HCT116 (cell line): ENCODE measurements at regions not wholly inside any gene's neighbourhood (a gene's known extent, or its start where the extent isn't known, plus 50 kb on each side); places are given as distances from the start of the nearest gene placed in this dataset.

ENCODE experiments used
- ATAC-seq: fragments of 200-7000 bp; cut with Tn5 transposase; 2 replicates; pipeline ENCODE4 v1.9.1; 2020; ENCODE audit warnings: mild to moderate bottlenecking, moderate library complexity
- BruUV-seq: library from RNA; stranded (reverse); fragments of 400-500 nt; replicated peaks from 2 replicates; lab custom pipeline; 2021; lab: Mats Ljungman, UMichigan
- CTCF ChIA-PET: fragments of 300-600 bp; sonication (Branson Sonifier 250); formaldehyde crosslinking; loops from one replicate; lab custom pipeline; 2021; ENCODE audit warnings: antibody characterized with exemption; lab: Charles Lee
- POLR2A ChIA-PET: fragments of 300-600, 350-600 bp; sonication (Branson Sonifier 250); formaldehyde crosslinking; loops from one replicate; lab custom pipeline; 2021; ENCODE audit warnings: antibody characterized with exemption; lab: Charles Lee
- RAD21 ChIA-PET, 2 experiments: fragments of 300-600 bp; sonication (Branson Sonifier 250); formaldehyde crosslinking; loops; one replicate each; lab custom pipeline; 2023; ENCODE audit warnings: low total read pairs in 2 of 2; ENCODE audit not compliant: uncharacterized antibody in 2 of 2, unreplicated experiment in 2 of 2, low non-redundant PET in 1 of 2; lab: Charles Lee
- DNase-seq: peaks from one replicate; pipeline ENCODE4 v3.0.0-alpha.2; 2010; ENCODE audit warnings: low read depth, low spot score
- H2AFZ ChIP-seq: fragments of 200-600 bp; shearing (Covaris generic), sonication (generic); 2 replicates; pipeline ENCODE4 v1.6.1; 2017; ENCODE audit warnings: low read depth, mixed run types, mixed read lengths, antibody characterized with exemption, low read length; ENCODE audit not compliant: poor library complexity, severe bottlenecking
- H3K27ac ChIP-seq: 2 replicates; pipeline ENCODE4 v1.5.1; 2012; ENCODE audit warnings: low read depth, low read length
- H3K27me3 ChIP-seq: fragments of 200-600 bp; sonication (generic); 2 replicates; pipeline ENCODE4 v1.6.1; 2016; ENCODE audit warnings: mixed run types, low read length, mixed read lengths; ENCODE audit not compliant: insufficient read depth
- H3K36me3 ChIP-seq, 2 experiments: fragments of 200-500 bp in 1 of 2; fragments of 200-600 bp in 1 of 2; sonication (Bioruptor generic) in 1 of 2; sonication (generic) in 1 of 2; 2 replicates each; pipeline versions ENCODE4 v1.5.1 to v1.6.1; 2014 to 2016; ENCODE audit warnings: low read length in 2 of 2, inconsistent platforms in 1 of 2, mixed read lengths in 1 of 2, mixed run types in 1 of 2; ENCODE audit not compliant: insufficient read depth in 2 of 2, control insufficient read depth in 1 of 2
- H3K4me1 ChIP-seq, 2 experiments: fragments of 200-600 bp in 1 of 2; sonication (generic) in 1 of 2; 2 replicates each; pipeline versions ENCODE4 v1.5.1 to v1.6.1; 2012 to 2017; ENCODE audit warnings: low read length in 2 of 2, inconsistent platforms in 1 of 2, mild to moderate bottlenecking in 1 of 2, mixed read lengths in 1 of 2, mixed run types in 1 of 2, moderate library complexity in 1 of 2; ENCODE audit not compliant: insufficient read depth in 2 of 2, control insufficient read depth in 1 of 2
- H3K4me2 ChIP-seq: fragments of 200-600 bp; sonication (generic); 2 replicates; pipeline ENCODE4 v1.6.1; 2017; ENCODE audit warnings: mixed run types, low read length, mixed read lengths
- H3K4me3 ChIP-seq, 2 experiments: fragments of 200-600 bp in 1 of 2; sonication (generic) in 1 of 2; replicated peaks in 1 of 2; 2 replicates each; pipeline ENCODE4 v1.5.1; 2011 to 2016; ENCODE audit warnings: low read length in 2 of 2, control low read depth in 1 of 2, low read depth in 1 of 2, mild to moderate bottlenecking in 1 of 2, mixed read lengths in 1 of 2, mixed run types in 1 of 2
- H3K79me2 ChIP-seq: fragments of 200-600 bp; sonication (generic); 2 replicates; pipeline ENCODE4 v1.6.1; 2017; ENCODE audit warnings: mild to moderate bottlenecking, mixed run types, low read length, moderate library complexity, mixed read lengths; ENCODE audit not compliant: insufficient read depth
- H3K9ac ChIP-seq: fragments of 200-600 bp; sonication (generic); 2 replicates; pipeline ENCODE4 v1.6.1; 2016; ENCODE audit warnings: low read length, mixed read lengths
- H3K9me2 ChIP-seq: fragments of 200-600 bp; sonication (generic), shearing (Covaris generic); 2 replicates; pipeline ENCODE4 v1.6.1; 2017; ENCODE audit warnings: mixed run types, mild to moderate bottlenecking, moderate library complexity; ENCODE audit not compliant: insufficient read depth
- H3K9me3 ChIP-seq, 2 experiments: fragments of 200-500 bp in 1 of 2; fragments of 200-600 bp in 1 of 2; sonication (Bioruptor generic) in 1 of 2; sonication (generic) in 1 of 2; 2 replicates each; pipeline ENCODE4 v1.6.1; 2014 to 2017; ENCODE audit warnings: low read length in 2 of 2, mixed read lengths in 2 of 2, inconsistent platforms in 1 of 2, low read depth in 1 of 2, mild to moderate bottlenecking in 1 of 2, mixed run types in 1 of 2, moderate library complexity in 1 of 2; ENCODE audit not compliant: control insufficient read depth in 1 of 2, insufficient read depth in 1 of 2
- H4K20me1 ChIP-seq: fragments of 200-600 bp; sonication (generic), shearing (Covaris generic); 2 replicates; pipeline ENCODE4 v1.6.1; 2017; ENCODE audit warnings: mixed run types, mild to moderate bottlenecking, moderate library complexity; ENCODE audit not compliant: insufficient read depth
- ATF3 ChIP-seq: IDR thresholded peaks from 2 replicates; pipeline ENCODE4 v1.6.1; 2012
- CBX3 ChIP-seq: IDR thresholded peaks from 2 replicates; pipeline ENCODE4 v1.6.1; 2012; ENCODE audit warnings: low read depth
- CEBPB ChIP-seq: IDR thresholded peaks from 2 replicates; pipeline ENCODE4 v1.6.1; 2012; ENCODE audit warnings: low read depth
- CTCF ChIP-seq, 3 experiments: fragments of 200-600 bp in 1 of 3; sonication (generic) in 1 of 3; IDR thresholded peaks in 2 of 3; conservative IDR thresholded peaks in 1 of 3; 2 replicates each; pipeline ENCODE4 v1.5.1; 2012 to 2017; ENCODE audit warnings: low read depth in 2 of 3, low read length in 2 of 3, antibody characterized with exemption in 1 of 3, borderline replicate concordance in 1 of 3, control low read depth in 1 of 3, mild to moderate bottlenecking in 1 of 3, mixed read lengths in 1 of 3, mixed run types in 1 of 3, moderate library complexity in 1 of 3; ENCODE audit not compliant: insufficient read depth in 1 of 3
- EGR1 ChIP-seq: IDR thresholded peaks from 2 replicates; pipeline ENCODE4 v1.6.1; 2012; ENCODE audit warnings: low read depth
- ELF1 ChIP-seq: IDR thresholded peaks from 2 replicates; pipeline ENCODE4 v1.6.1; 2012; ENCODE audit warnings: low read depth, borderline replicate concordance
- EZH2 ChIP-seq: fragments of 200-600 bp; sonication (generic); IDR thresholded peaks from 2 replicates; pipeline ENCODE4 v1.6.1; 2017; ENCODE audit warnings: antibody characterized with exemption, mixed run types
- EZH2phosphoT487 ChIP-seq: fragments of 200-600 bp; IDR thresholded peaks from 2 replicates; pipeline ENCODE4 v1.6.1; 2018; ENCODE audit warnings: antibody characterized with exemption, borderline replicate concordance
- FOSL1 ChIP-seq: IDR thresholded peaks from 2 replicates; pipeline ENCODE4 v1.6.1; 2012; ENCODE audit warnings: low read depth
- JUND ChIP-seq: IDR thresholded peaks from 2 replicates; pipeline ENCODE4 v1.6.1; 2012
- MAX ChIP-seq: IDR thresholded peaks from 2 replicates; pipeline ENCODE4 v1.6.1; 2012
- POLR2A ChIP-seq: IDR thresholded peaks from 2 replicates; pipeline ENCODE4 v1.7.0; 2011; ENCODE audit warnings: borderline replicate concordance; ENCODE audit not compliant: insufficient read depth, insufficient read length; ENCODE audit errors: extremely low read depth
- POLR2AphosphoS5 ChIP-seq: IDR thresholded peaks from 2 replicates; pipeline ENCODE4 v1.6.1; 2011; ENCODE audit warnings: mild to moderate bottlenecking, low read depth, low read length, moderate library complexity
- RAD21 ChIP-seq: IDR thresholded peaks from 2 replicates; pipeline ENCODE4 v1.6.1; 2012; ENCODE audit warnings: low read depth, mild to moderate bottlenecking
- SP1 ChIP-seq: IDR thresholded peaks from 2 replicates; pipeline ENCODE4 v1.6.1; 2012; ENCODE audit warnings: low read depth
- SRF ChIP-seq: IDR thresholded peaks from 2 replicates; pipeline ENCODE4 v1.6.1; 2012; ENCODE audit warnings: low read depth
- TCF7L2 ChIP-seq: IDR thresholded peaks from 2 replicates; pipeline ENCODE4 v1.7.0; 2011; ENCODE audit warnings: borderline replicate concordance, inconsistent platforms; ENCODE audit not compliant: insufficient read depth, insufficient read length; ENCODE audit errors: extremely low read depth
- YY1 ChIP-seq: IDR thresholded peaks from 2 replicates; pipeline ENCODE4 v1.6.1; 2011; ENCODE audit warnings: low read length, low read depth, moderate library complexity, mild to moderate bottlenecking; ENCODE audit not compliant: insufficient replicate concordance; ENCODE audit errors: extremely low read depth
- ZBTB33 ChIP-seq: IDR thresholded peaks from 2 replicates; pipeline ENCODE4 v1.6.1; 2011; ENCODE audit warnings: mild to moderate bottlenecking, low read length, moderate library complexity; ENCODE audit not compliant: insufficient replicate concordance; ENCODE audit errors: extremely low read depth
- intact Hi-C: fragments of 100-400 bp; cut with micrococcal nuclease; formaldehyde crosslinking; loops from 2 replicates; pipeline ENCODE4 v1.10.0; 2022

- POLR2A ChIA-PET, result no interaction called here
- 0 out of 4 replicates have a peak, but pooled peaks cover 0 to 4% of the 10 kb centered on the region in 2 experiments for H3K9me3 ChIP-seq
- RAD21 ChIA-PET, result no interaction called here
- no peaks in the 10 kb centered on the region for H3K79me2 ChIP-seq
- CTCF ChIA-PET, result no interaction called here
- H2AFZ ChIP-seq, result no peak overlapping the region
- H3K27ac ChIP-seq, result no peak overlapping the region
- no peak for TF ChIP-seq YY1
- TF ChIP-seq TCF7L2, result no peak
- TF ChIP-seq CEBPB, result no peak
- no peak for TF ChIP-seq SP1
- H3K36me3 ChIP-seq, result no peaks in the 10 kb centered on the region
- DNase-seq (no peak), ATAC-seq (no peak)
- H3K27me3 ChIP-seq, result no peaks in the 10 kb centered on the region
- BruUV-seq, result no TSS peak
- no peak overlapping the region for H3K9ac ChIP-seq
- no peak overlapping the region for H3K4me2 ChIP-seq
- H3K9me2 ChIP-seq, result no peaks in the 10 kb centered on the region
- no peaks in the 10 kb centered on the region for H3K4me1 ChIP-seq
- intact Hi-C loops, result no loop called here
- H4K20me1 ChIP-seq, result no peaks in the 10 kb centered on the region
- no peak overlapping the region for H3K4me3 ChIP-seq
Measured at GRCh38 chr1:79950511-79950910, 944.0 kb upstream of the ADGRL4 start.

GRCh38 chr1:79945391-79945790, 938.9 kb upstream of the ADGRL4 start:
- RAD21 ChIA-PET, result no interaction called here
- no peaks in the 10 kb centered on the region for H4K20me1 ChIP-seq
- H3K4me3 ChIP-seq, result no peak overlapping the region
- no peak overlapping the region for H3K4me2 ChIP-seq
- H3K9me3 ChIP-seq, result no peaks in the 10 kb centered on the region
- ATAC-seq, result no peak
- H3K9me2 ChIP-seq, result no peaks in the 10 kb centered on the region
- no peak overlapping the region for H3K9ac ChIP-seq
- H2AFZ ChIP-seq, result no peak overlapping the region
- H3K27ac ChIP-seq, result no peak overlapping the region
- CTCF ChIA-PET, result no interaction called here
- no peaks in the 10 kb centered on the region for H3K79me2 ChIP-seq
- H3K27me3 ChIP-seq, result no peaks in the 10 kb centered on the region
- no TSS peak for BruUV-seq
- no peaks in the 10 kb centered on the region for H3K36me3 ChIP-seq
- POLR2A ChIA-PET, result no interaction called here
- intact Hi-C loops, result no loop called here
- no peaks in the 10 kb centered on the region for H3K4me1 ChIP-seq
- DNase-seq, result no peak
- TF ChIP-seq RAD21, result no peak
- no peak for TF ChIP-seq POLR2A
- TF ChIP-seq ELF1, result no peak
- TF ChIP-seq SRF, result no peak
- TF ChIP-seq EZH2phosphoT487, result no peak
- no peak for TF ChIP-seq ATF3
- no peak for TF ChIP-seq CTCF (IDR thresholded peaks at IDR 0.05 in 2 of 3, conservative IDR thresholded peaks at IDR 0.05 in 1 of 3; ENCODE audit: borderline replicate concordance in 1 of 3, insufficient read depth in 1 of 3, low read depth in 2 of 3, low read length in 2 of 3)
- no peak for TF ChIP-seq FOSL1
- TF ChIP-seq MAX, result no peak
- TF ChIP-seq EGR1, result no peak
- TF ChIP-seq ZBTB33, result no peak
- TF ChIP-seq JUND, result no peak
- TF ChIP-seq CBX3, result no peak
- no peak for TF ChIP-seq POLR2AphosphoS5
- TF ChIP-seq EZH2, result no peak
- no peak for TF ChIP-seq TCF7L2
- no peak for TF ChIP-seq SP1
